ENCODE measurements at regions not wholly inside any gene's neighbourhood (a gene's known extent, or its start where the extent isn't known, plus 50 kb on each side); places are given as distances from the start of the nearest gene placed in this dataset.

GRCh38 chr20:11867291-11867919 is 50.3 kb upstream of the BTBD3 start:
- no peak for DNase-seq

Data from KG1 (cell line).